ENCODE measurements at regions not wholly inside any gene's neighbourhood (a gene's known extent, or its start where the extent isn't known, plus 50 kb on each side); places are given as distances from the start of the nearest gene placed in this dataset.

DNA sequence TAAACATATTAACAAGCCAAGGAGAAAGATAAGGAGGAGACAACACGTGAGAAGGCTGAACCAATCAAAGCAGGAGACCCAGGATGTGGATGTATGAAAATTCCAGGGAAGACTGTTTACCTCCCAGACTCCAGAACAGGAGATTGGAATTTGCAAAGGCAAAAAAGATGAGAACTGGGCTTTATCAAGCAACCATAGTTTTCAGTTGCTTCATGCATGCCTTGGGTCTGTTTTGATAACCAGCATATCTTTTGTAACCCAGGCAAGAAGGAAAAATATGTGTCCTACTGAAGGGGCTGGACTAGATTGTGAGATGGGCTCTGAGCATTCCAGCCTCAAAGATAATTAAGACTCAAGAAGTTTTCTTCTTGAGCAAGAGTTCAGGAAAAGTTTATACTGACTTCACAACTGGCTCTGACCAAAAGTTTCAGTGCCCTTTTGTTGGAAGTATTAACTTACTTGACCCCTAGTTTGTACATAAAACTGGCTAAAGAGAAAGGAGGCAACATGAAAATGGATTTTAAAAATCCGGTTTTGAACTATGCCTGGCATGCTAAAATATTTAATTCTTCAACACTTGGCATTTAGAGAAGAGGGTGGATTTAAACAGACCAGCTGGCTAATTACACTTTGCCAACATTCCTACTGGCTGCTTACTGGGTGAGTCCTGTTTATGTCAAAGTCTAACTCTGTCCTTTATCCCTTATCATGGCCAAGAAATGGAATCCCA, 79.3 kb upstream of the CD28 start:
- Histone ChIP-seq H3K4me2 (ENCODE audit: low read length) (no peak overlapping the region), H3K27ac (no peak overlapping the region), H3K9ac (no peak overlapping the region), H3K4me1 (peaks cover 17% of the 10 kb centered on the region), H3K4me3 (ENCODE audit: low read depth, low read length) (no peak overlapping the region), H3K79me2 (no peaks in the 10 kb centered on the region), H3K9me3 (ENCODE audit: control insufficient read depth, low read length) (no peaks in the 10 kb centered on the region), H2AFZ (peak overlapping the region; percentile 13), H3K36me3 (ENCODE audit: control insufficient read depth, insufficient read depth, low read length) (no peaks in the 10 kb centered on the region), H3K27me3 (ENCODE audit: control insufficient read depth, insufficient read depth, low read length) (no peaks in the 10 kb centered on the region)
- TF ChIP-seq CTCF (IDR thresholded peaks at IDR 0.05), result no peak

DNA sequence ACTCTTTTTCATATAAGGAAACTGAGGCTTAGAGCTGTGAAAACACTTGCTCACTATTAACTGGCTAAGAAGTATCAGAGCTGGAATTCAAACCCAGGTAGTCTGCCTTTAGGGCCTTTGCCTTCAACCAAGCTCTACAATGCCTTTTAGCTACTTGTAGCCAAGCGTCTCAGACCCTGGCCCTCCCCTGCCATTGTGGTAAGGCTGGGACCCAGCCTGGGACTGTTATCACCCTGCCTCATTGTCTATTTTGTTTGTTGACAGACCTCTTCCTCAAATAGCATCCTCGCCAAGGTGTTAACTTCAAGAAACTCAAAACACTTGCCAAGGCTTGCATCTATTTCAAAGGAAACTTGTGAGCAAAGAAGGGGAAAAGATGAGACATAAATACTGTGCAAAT, 76.7 kb upstream of the CD28 start:
- H3K9ac ChIP-seq, result no peak overlapping the region
- H3K4me1 ChIP-seq, result peaks cover 17% of the 10 kb centered on the region
- H3K27me3 ChIP-seq (ENCODE audit: control insufficient read depth, insufficient read depth, low read length), result no peaks in the 10 kb centered on the region
- H3K4me2 ChIP-seq (ENCODE audit: low read length), result no peak overlapping the region
- no peaks in the 10 kb centered on the region for H3K9me3 ChIP-seq (ENCODE audit: control insufficient read depth, low read length)
- no peak overlapping the region for H2AFZ ChIP-seq
- no peak for TF ChIP-seq CTCF (IDR thresholded peaks at IDR 0.05)
- H3K36me3 ChIP-seq (ENCODE audit: control insufficient read depth, insufficient read depth, low read length), result no peaks in the 10 kb centered on the region
- H3K4me3 ChIP-seq (ENCODE audit: low read depth, low read length), result no peak overlapping the region
- H3K27ac ChIP-seq, result no peak overlapping the region
- H3K79me2 ChIP-seq, result no peaks in the 10 kb centered on the region

DNA sequence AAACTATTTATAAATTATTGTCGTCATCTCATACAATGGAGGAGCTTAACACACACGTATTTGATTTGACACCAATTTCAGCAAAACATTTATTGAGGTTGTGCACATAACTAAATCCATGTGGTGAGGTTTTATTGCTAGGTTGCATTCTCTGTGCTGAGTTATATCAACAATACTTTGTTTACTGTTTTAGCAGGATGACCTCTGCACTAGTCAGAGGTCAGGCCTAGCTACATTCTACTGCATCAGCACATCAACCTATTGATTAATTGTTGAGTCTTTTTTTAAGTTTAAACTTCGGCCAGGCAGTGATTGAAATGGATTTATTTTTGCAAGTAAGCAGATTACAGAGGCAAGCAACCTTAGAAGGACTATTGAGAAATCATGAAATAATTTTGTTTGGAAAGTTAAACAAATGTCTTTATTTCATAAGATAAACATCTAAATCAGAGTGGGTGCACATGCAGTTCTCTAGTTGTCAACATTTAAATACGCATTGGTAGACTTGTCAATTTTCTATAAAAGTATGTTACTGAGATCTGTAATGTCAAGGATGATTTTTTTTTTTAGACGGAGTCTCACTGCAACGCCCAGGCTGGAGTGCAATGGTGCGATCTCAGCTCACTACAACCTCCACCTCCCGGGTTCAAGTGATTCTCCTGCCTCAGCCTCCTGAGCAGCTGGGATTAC, 75.2 kb upstream of the CD28 start:
- Histone ChIP-seq H3K79me2 (no peaks in the 10 kb centered on the region), H3K4me3 (ENCODE audit: low read depth, low read length) (no peak overlapping the region)

GRCh38 chr2:203636588-203637470, 69.6 kb upstream of the CD28 start:
- peak overlapping the region; percentile 11 for H3K27ac ChIP-seq
- H3K36me3 ChIP-seq (ENCODE audit: control insufficient read depth, insufficient read depth, low read length), result no peaks in the 10 kb centered on the region
- no peaks in the 10 kb centered on the region for H3K9me3 ChIP-seq (ENCODE audit: control insufficient read depth, low read length)
- no peaks in the 10 kb centered on the region for H3K27me3 ChIP-seq (ENCODE audit: control insufficient read depth, insufficient read depth, low read length)
- H3K4me2 ChIP-seq (ENCODE audit: low read length), result no peak overlapping the region
- H3K79me2 ChIP-seq, result no peaks in the 10 kb centered on the region
- TF ChIP-seq CTCF (IDR thresholded peaks at IDR 0.05), result no peak
- H2AFZ ChIP-seq, result peak overlapping the region; percentile 34
- H3K4me3 ChIP-seq (ENCODE audit: low read depth, low read length), result no peak overlapping the region
- no peak overlapping the region for H3K9ac ChIP-seq
- H3K4me1 ChIP-seq, result peaks cover 4% of the 10 kb centered on the region

More for the DNA sequence above, 75.2 kb upstream of the CD28 start:
- Histone ChIP-seq H3K9ac (no peak overlapping the region), H3K4me1 (peaks cover 17% of the 10 kb centered on the region), H3K36me3 (ENCODE audit: control insufficient read depth, insufficient read depth, low read length) (no peaks in the 10 kb centered on the region), H3K27me3 (ENCODE audit: control insufficient read depth, insufficient read depth, low read length) (no peaks in the 10 kb centered on the region), H3K4me2 (ENCODE audit: low read length) (no peak overlapping the region), H3K9me3 (ENCODE audit: control insufficient read depth, low read length) (no peaks in the 10 kb centered on the region), H2AFZ (peak overlapping the region; percentile 38), H3K27ac (no peak overlapping the region)
- TF ChIP-seq CTCF (IDR thresholded peaks at IDR 0.05), result no peak
